WTC11 (cell line): ENCODE measurements at regions not wholly inside any gene's neighbourhood (a gene's known extent, or its start where the extent isn't known, plus 50 kb on each side); places are given as distances from the start of the nearest gene placed in this dataset.

Source experiments
- ATAC-seq: fragments of 200-7000 bp; cut with Tn5 transposase; 2 replicates; pipeline ENCODE4 v1.10.0; 2021; ENCODE audit warnings: mild to moderate bottlenecking, moderate library complexity
- CTCF ChIA-PET: fragments of 300-600 bp; sonication (Branson Sonifier 250); formaldehyde crosslinking; loops from one replicate; lab custom pipeline; 2021; ENCODE audit warnings: antibody characterized with exemption; lab: Charles Lee
- POLR2A ChIA-PET: fragments of 350-600 bp; sonication (Branson Sonifier 250); formaldehyde crosslinking; loops from one replicate; lab custom pipeline; 2021; ENCODE audit warnings: antibody characterized with exemption; lab: Charles Lee
- DNase-seq: peaks from one replicate; pipeline ENCODE4 v3.0.0; 2021; ENCODE audit warnings: low spot score
- H3K27ac Mint-ChIP-seq: 2 replicates; pipeline ENCODE4 v1.8.0; 2021; ENCODE audit warnings: mixed read lengths
- H3K27me3 Mint-ChIP-seq: 2 replicates; pipeline ENCODE4 v1.8.0; 2021; ENCODE audit warnings: low read depth, mild to moderate bottlenecking, moderate library complexity, mixed read lengths
- H3K36me3 Mint-ChIP-seq: 2 replicates; pipeline ENCODE4 v1.8.0; 2021; ENCODE audit warnings: mixed read lengths
- H3K4me1 Mint-ChIP-seq: 2 replicates; pipeline ENCODE4 v1.8.0; 2022; ENCODE audit warnings: mixed read lengths
- H3K4me3 Mint-ChIP-seq: 2 replicates; pipeline ENCODE4 v1.8.0; 2021; ENCODE audit warnings: mild to moderate bottlenecking, moderate library complexity, mixed read lengths
- H3K9me3 Mint-ChIP-seq: 2 replicates; pipeline ENCODE4 v1.8.0; 2021; ENCODE audit warnings: mixed read lengths
- CREB1 ChIP-seq: sonication (generic); formaldehyde crosslinking; IDR thresholded peaks from 2 replicates; pipeline ENCODE4 v1.8.0; 2023; ENCODE audit warnings: mild to moderate bottlenecking, missing genetic modification reagents
- FOXP1 ChIP-seq: sonication (generic); formaldehyde crosslinking; IDR thresholded peaks from 2 replicates; pipeline ENCODE4 v1.8.0; 2022; ENCODE audit warnings: missing genetic modification reagents, mild to moderate bottlenecking, moderate library complexity, borderline replicate concordance
- GTF2I ChIP-seq: fragments of 250-450 bp; sonication (Bioruptor Pico); conservative IDR thresholded peaks from 2 replicates; pipeline ENCODE4 v1.4.0; 2021; ENCODE audit warnings: mild to moderate bottlenecking
- HMGA2 ChIP-seq: fragments of 250-450 bp; sonication (Bioruptor Pico); IDR thresholded peaks from 2 replicates; pipeline ENCODE4 v1.4.0; 2021; ENCODE audit warnings: mild to moderate bottlenecking, moderate library complexity
- JUN ChIP-seq: sonication (generic); formaldehyde crosslinking; IDR thresholded peaks from 2 replicates; pipeline ENCODE4 v1.8.0; 2023; ENCODE audit warnings: mild to moderate bottlenecking, missing genetic modification reagents
- KAT7 ChIP-seq: sonication (generic); formaldehyde crosslinking; IDR thresholded peaks from 2 replicates; pipeline ENCODE4 v1.8.1; 2023; ENCODE audit warnings: missing genetic modification reagents, mild to moderate bottlenecking, borderline replicate concordance
- NR1H2 ChIP-seq: sonication (generic); formaldehyde crosslinking; IDR thresholded peaks from 2 replicates; pipeline ENCODE4 v1.9.0; 2021; ENCODE audit warnings: mild to moderate bottlenecking, moderate library complexity, missing genetic modification reagents
- NR3C1 ChIP-seq: sonication (generic); formaldehyde crosslinking; conservative IDR thresholded peaks from 2 replicates; pipeline ENCODE4 v1.8.1; 2023; ENCODE audit warnings: low read depth, mild to moderate bottlenecking, missing genetic modification reagents
- RORB ChIP-seq: fragments of 250-450 bp; sonication (Bioruptor Pico); IDR thresholded peaks from 2 replicates; pipeline ENCODE4 v1.9.0; 2021; ENCODE audit warnings: mild to moderate bottlenecking
- SMAD3 ChIP-seq: sonication (generic); formaldehyde crosslinking; IDR thresholded peaks from 2 replicates; pipeline ENCODE4 v1.8.0; 2022; ENCODE audit warnings: missing genetic modification reagents, mild to moderate bottlenecking, borderline replicate concordance
- SOX15 ChIP-seq: fragments of 250-450 bp; sonication (Bioruptor Pico); IDR thresholded peaks from 2 replicates; pipeline ENCODE4 v1.9.0; 2021; ENCODE audit warnings: mild to moderate bottlenecking
- TCF7 ChIP-seq: sonication (generic); formaldehyde crosslinking; IDR thresholded peaks from 2 replicates; pipeline ENCODE4 v1.8.0; 2022; ENCODE audit warnings: mild to moderate bottlenecking, low read depth, missing genetic modification reagents, moderate library complexity
- TEAD4 ChIP-seq: sonication (generic); formaldehyde crosslinking; IDR thresholded peaks from 2 replicates; pipeline ENCODE4 v1.8.0; 2022; ENCODE audit warnings: mild to moderate bottlenecking, missing genetic modification reagents
- TP53 ChIP-seq: sonication (generic); formaldehyde crosslinking; IDR thresholded peaks from 2 replicates; pipeline ENCODE4 v1.8.1; 2023; ENCODE audit warnings: mild to moderate bottlenecking, missing genetic modification reagents
- ZBTB21 ChIP-seq: sonication (generic); formaldehyde crosslinking; IDR thresholded peaks from 2 replicates; pipeline ENCODE4 v1.8.1; 2023; ENCODE audit warnings: mild to moderate bottlenecking, missing genetic modification reagents, borderline replicate concordance
- ZNF121 ChIP-seq: sonication (generic); formaldehyde crosslinking; IDR thresholded peaks from 2 replicates; pipeline ENCODE4 v1.8.0; 2023; ENCODE audit warnings: missing genetic modification reagents
- ZNF138 ChIP-seq: sonication (generic); formaldehyde crosslinking; conservative IDR thresholded peaks from 2 replicates; pipeline ENCODE4 v1.8.1; 2022; ENCODE audit warnings: mild to moderate bottlenecking, moderate library complexity, missing genetic modification reagents
- ZNF232 ChIP-seq: sonication (generic); formaldehyde crosslinking; IDR thresholded peaks from 2 replicates; pipeline ENCODE4 v1.8.0; 2022; ENCODE audit warnings: mild to moderate bottlenecking, missing genetic modification reagents
- ZNF396 ChIP-seq: fragments of 250-450 bp; sonication (Bioruptor Pico); IDR thresholded peaks from 2 replicates; pipeline ENCODE4 v1.8.0; 2021; ENCODE audit warnings: mild to moderate bottlenecking, moderate library complexity, borderline replicate concordance
- ZNF423 ChIP-seq: fragments of 250-450 bp; sonication (Bioruptor Pico); IDR thresholded peaks from 2 replicates; pipeline ENCODE4 v2.1.2; 2022; ENCODE audit warnings: mild to moderate bottlenecking, moderate library complexity
- ZNF671 ChIP-seq: fragments of 250-450 bp; sonication (Bioruptor Pico); IDR thresholded peaks from 2 replicates; pipeline ENCODE4 v1.8.0; 2021; ENCODE audit warnings: mild to moderate bottlenecking
- TF ChIP-seq, protein P1 (sequence below): sonication (generic); formaldehyde crosslinking; IDR thresholded peaks from 2 replicates; pipeline ENCODE4 v1.8.0; 2023; ENCODE audit warnings: missing genetic modification reagents
- TF ChIP-seq, protein P2 (sequence below): sonication (generic); formaldehyde crosslinking; IDR thresholded peaks from 2 replicates; pipeline ENCODE4 v1.8.1; 2022; ENCODE audit warnings: mild to moderate bottlenecking, moderate library complexity, missing genetic modification reagents
- TF ChIP-seq, protein P3 (sequence below): sonication (generic); formaldehyde crosslinking; IDR thresholded peaks from 2 replicates; pipeline ENCODE4 v1.8.1; 2022; ENCODE audit warnings: low read depth, missing genetic modification reagents, borderline replicate concordance
- TF ChIP-seq, protein P4 (sequence below): fragments of 250-450 bp; sonication (Bioruptor Pico); IDR thresholded peaks from 2 replicates; pipeline ENCODE4 v1.9.0; 2021; ENCODE audit warnings: mild to moderate bottlenecking
- TF ChIP-seq, protein P5 (sequence below): sonication (generic); formaldehyde crosslinking; IDR thresholded peaks from 2 replicates; pipeline ENCODE4 v1.8.1; 2023; ENCODE audit warnings: mild to moderate bottlenecking, missing genetic modification reagents
- TF ChIP-seq, protein P6 (sequence below): sonication (generic); formaldehyde crosslinking; IDR thresholded peaks from 2 replicates; pipeline ENCODE4 v1.8.1; 2022; ENCODE audit warnings: missing genetic modification reagents, borderline replicate concordance
- TF ChIP-seq, protein P7 (sequence below): fragments of 250-450 bp; sonication (Bioruptor Pico); conservative IDR thresholded peaks from 2 replicates; pipeline ENCODE4 v1.9.0; 2021; ENCODE audit warnings: mild to moderate bottlenecking

DNA sequence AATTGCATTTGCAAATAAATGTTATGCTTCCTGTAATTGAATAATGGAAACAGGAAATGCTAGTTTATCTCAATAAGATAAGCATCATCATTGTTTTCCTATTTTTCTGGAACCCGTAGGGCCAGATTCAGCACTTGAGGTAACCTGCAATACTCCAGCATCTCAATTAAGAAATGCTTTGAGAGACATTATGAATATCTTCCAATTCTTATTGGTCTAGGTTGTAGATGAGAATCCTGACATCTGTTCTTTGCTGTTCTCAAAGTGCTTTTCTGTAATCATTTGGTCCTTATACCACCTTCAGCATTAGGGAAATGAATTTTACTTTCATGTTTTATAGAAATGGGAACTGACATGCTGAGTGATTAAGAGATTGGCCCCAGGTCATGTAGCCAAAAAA is 428.3 kb downstream of the CBLN4 start:
- H3K9me3 Mint-ChIP-seq, result peaks cover 71% of the 10 kb centered on the region
- no peaks in the 10 kb centered on the region for H3K27me3 Mint-ChIP-seq
- no peaks in the 10 kb centered on the region for H3K4me1 Mint-ChIP-seq
- DNase-seq, result no peak
- no peak overlapping the region for H3K27ac Mint-ChIP-seq
- no peak overlapping the region for H3K4me3 Mint-ChIP-seq
- no peak for TF ChIP-seq TP53
- TF ChIP-seq ZNF396, result no peak
- TF ChIP-seq, protein P1, sequence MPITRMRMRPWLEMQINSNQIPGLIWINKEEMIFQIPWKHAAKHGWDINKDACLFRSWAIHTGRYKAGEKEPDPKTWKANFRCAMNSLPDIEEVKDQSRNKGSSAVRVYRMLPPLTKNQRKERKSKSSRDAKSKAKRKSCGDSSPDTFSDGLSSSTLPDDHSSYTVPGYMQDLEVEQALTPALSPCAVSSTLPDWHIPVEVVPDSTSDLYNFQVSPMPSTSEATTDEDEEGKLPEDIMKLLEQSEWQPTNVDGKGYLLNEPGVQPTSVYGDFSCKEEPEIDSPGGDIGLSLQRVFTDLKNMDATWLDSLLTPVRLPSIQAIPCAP, result no peak
- TF ChIP-seq ZBTB21 (CRISPR knock-in tag), result no peak
- TF ChIP-seq TEAD4 (CRISPR knock-in tag), result no peak
- TF ChIP-seq, protein P2, sequence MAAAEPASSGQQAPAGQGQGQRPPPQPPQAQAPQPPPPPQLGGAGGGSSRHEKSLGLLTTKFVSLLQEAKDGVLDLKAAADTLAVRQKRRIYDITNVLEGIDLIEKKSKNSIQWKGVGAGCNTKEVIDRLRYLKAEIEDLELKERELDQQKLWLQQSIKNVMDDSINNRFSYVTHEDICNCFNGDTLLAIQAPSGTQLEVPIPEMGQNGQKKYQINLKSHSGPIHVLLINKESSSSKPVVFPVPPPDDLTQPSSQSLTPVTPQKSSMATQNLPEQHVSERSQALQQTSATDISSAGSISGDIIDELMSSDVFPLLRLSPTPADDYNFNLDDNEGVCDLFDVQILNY (CRISPR knock-in tag), result no peak
- TF ChIP-seq NR3C1 (CRISPR knock-in tag), result no peak
- no peak for TF ChIP-seq FOXP1 (CRISPR knock-in tag)
- no peak for TF ChIP-seq CREB1
- TF ChIP-seq NR1H2 (CRISPR knock-in tag), result no peak
- TF ChIP-seq, protein P3, sequence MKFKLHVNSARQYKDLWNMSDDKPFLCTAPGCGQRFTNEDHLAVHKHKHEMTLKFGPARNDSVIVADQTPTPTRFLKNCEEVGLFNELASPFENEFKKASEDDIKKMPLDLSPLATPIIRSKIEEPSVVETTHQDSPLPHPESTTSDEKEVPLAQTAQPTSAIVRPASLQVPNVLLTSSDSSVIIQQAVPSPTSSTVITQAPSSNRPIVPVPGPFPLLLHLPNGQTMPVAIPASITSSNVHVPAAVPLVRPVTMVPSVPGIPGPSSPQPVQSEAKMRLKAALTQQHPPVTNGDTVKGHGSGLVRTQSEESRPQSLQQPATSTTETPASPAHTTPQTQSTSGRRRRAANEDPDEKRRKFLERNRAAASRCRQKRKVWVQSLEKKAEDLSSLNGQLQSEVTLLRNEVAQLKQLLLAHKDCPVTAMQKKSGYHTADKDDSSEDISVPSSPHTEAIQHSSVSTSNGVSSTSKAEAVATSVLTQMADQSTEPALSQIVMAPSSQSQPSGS (CRISPR knock-in tag), result no peak
- TF ChIP-seq ZNF671, result no peak
- no peak for TF ChIP-seq JUN (CRISPR knock-in tag)
- no peak for TF ChIP-seq ZNF121
- no peak for ATAC-seq
- peaks cover 53% of the 10 kb centered on the region for H3K36me3 Mint-ChIP-seq
- ChIA-PET POLR2A (no interaction called here), CTCF (no interaction called here)

DNA sequence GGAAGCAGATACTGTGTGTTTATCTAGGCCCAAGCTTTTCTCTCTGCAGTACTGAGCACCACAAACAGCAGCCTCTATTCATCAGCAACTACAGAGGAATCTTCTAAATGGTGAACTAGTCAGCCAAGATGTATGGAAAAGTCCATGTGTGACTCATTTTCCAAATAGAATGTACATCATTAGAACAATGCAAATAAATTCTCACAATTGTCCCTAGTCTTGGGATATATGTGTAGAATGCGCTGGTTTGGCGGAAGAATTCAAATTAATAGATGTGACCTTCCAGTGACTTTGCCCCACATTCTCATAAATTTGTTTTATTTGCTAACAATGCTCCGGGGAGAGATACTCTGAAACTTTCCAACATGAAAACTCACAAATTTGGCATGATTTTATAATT is 436.2 kb downstream of the CBLN4 start:
- Mint-ChIP-seq H3K9me3 (peaks cover 86% of the 10 kb centered on the region), H3K27me3 (no peaks in the 10 kb centered on the region; the same call in 1 of the 2 replicates), H3K27ac (no peak overlapping the region), H3K4me3 (no peak overlapping the region), H3K4me1 (no peaks in the 10 kb centered on the region), H3K36me3 (peaks cover 67% of the 10 kb centered on the region)
- ChIA-PET POLR2A (no interaction called here), CTCF (no interaction called here)
- ATAC-seq (no peak), DNase-seq (no peak)
- TF ChIP-seq SOX15 (CRISPR knock-in tag) (no peak), ZNF423 (CRISPR knock-in tag) (no peak), TCF7 (CRISPR knock-in tag) (no peak), NR3C1 (CRISPR knock-in tag) (no peak), ZNF232 (CRISPR knock-in tag) (no peak), SMAD3 (CRISPR knock-in tag) (no peak), ZNF138 (no peak), GTF2I (CRISPR knock-in tag) (no peak), RORB (CRISPR knock-in tag) (no peak), KAT7 (CRISPR knock-in tag) (no peak), HMGA2 (CRISPR knock-in tag) (no peak)
- TF ChIP-seq, protein P4, sequence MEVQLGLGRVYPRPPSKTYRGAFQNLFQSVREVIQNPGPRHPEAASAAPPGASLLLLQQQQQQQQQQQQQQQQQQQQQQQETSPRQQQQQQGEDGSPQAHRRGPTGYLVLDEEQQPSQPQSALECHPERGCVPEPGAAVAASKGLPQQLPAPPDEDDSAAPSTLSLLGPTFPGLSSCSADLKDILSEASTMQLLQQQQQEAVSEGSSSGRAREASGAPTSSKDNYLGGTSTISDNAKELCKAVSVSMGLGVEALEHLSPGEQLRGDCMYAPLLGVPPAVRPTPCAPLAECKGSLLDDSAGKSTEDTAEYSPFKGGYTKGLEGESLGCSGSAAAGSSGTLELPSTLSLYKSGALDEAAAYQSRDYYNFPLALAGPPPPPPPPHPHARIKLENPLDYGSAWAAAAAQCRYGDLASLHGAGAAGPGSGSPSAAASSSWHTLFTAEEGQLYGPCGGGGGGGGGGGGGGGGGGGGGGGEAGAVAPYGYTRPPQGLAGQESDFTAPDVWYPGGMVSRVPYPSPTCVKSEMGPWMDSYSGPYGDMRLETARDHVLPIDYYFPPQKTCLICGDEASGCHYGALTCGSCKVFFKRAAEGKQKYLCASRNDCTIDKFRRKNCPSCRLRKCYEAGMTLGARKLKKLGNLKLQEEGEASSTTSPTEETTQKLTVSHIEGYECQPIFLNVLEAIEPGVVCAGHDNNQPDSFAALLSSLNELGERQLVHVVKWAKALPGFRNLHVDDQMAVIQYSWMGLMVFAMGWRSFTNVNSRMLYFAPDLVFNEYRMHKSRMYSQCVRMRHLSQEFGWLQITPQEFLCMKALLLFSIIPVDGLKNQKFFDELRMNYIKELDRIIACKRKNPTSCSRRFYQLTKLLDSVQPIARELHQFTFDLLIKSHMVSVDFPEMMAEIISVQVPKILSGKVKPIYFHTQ (CRISPR knock-in tag), result no peak
- TF ChIP-seq, protein P5, sequence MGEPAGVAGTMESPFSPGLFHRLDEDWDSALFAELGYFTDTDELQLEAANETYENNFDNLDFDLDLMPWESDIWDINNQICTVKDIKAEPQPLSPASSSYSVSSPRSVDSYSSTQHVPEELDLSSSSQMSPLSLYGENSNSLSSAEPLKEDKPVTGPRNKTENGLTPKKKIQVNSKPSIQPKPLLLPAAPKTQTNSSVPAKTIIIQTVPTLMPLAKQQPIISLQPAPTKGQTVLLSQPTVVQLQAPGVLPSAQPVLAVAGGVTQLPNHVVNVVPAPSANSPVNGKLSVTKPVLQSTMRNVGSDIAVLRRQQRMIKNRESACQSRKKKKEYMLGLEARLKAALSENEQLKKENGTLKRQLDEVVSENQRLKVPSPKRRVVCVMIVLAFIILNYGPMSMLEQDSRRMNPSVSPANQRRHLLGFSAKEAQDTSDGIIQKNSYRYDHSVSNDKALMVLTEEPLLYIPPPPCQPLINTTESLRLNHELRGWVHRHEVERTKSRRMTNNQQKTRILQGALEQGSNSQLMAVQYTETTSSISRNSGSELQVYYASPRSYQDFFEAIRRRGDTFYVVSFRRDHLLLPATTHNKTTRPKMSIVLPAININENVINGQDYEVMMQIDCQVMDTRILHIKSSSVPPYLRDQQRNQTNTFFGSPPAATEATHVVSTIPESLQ, result no peak
- TF ChIP-seq, protein P6, sequence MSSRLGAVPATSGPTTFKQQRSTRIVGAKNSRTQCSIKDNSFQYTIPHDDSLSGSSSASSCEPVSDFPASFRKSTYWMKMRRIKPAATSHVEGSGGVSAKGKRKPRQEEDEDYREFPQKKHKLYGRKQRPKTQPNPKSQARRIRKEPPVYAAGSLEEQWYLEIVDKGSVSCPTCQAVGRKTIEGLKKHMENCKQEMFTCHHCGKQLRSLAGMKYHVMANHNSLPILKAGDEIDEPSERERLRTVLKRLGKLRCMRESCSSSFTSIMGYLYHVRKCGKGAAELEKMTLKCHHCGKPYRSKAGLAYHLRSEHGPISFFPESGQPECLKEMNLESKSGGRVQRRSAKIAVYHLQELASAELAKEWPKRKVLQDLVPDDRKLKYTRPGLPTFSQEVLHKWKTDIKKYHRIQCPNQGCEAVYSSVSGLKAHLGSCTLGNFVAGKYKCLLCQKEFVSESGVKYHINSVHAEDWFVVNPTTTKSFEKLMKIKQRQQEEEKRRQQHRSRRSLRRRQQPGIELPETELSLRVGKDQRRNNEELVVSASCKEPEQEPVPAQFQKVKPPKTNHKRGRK (CRISPR knock-in tag), result no peak
- TF ChIP-seq, protein P7, sequence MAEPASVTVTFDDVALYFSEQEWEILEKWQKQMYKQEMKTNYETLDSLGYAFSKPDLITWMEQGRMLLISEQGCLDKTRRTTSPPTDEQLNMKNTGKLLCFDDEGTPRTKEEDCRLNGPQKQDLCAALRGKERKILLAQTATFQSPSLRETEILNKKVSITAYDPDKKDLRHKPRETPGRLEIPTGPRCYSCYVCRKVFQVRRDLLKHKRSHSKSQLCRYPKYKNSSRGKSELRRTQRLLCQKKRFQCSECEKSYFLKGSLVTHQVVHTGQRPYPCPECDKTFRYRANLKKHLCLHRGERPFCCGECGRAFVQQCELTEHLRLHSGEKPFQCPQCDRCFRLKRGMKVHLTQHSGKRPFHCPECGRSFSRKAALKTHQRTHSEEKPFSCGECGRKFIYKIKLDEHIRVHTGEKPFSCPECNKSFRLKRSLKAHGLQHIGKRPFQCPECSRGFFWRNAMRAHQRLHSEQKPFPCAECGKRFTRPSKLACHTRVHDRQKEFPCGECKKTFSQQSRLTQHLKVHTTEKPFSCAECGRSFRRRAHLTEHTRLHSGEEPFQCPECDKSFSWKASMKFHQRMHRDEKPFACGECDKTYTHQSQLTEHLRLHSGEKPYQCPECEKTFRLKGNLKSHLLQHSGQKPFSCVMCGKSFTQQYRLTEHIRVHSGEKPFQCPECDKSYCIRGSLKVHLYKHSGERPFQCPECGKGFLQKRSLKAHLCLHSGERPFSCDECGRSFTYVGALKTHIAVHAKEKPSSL, result no peak
